GM19455 (cell line): ENCODE measurements at regions not wholly inside any gene's neighbourhood (a gene's known extent, or its start where the extent isn't known, plus 50 kb on each side); places are given as distances from the start of the nearest gene placed in this dataset.

ENCODE experiments used
- ATAC-seq: cut with Tn5 transposase; IDR thresholded peaks from one replicate; pipeline ENCODE4 v1.9.1; 2021; ENCODE audit not compliant: unreplicated experiment

DNA sequence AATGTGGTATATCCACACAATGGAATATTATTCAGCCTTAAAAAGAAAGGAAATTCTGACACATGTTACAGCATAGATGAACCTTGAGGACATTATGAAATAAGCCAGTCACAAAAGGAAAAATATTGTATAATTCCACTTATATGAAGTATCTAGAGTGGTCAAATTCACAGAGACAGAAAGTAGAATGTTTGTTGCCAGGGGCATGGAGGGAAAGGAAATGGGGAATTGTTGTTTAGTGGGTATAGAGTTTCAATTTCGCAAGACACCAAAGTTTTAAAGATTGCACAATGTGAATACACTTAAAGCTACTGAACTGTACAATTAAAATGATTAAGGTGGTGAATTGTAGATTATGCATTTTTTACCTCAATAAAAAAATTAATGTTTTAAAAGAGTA is 92.9 kb downstream of the TXNL1 start:
- no peak for ATAC-seq

DNA sequence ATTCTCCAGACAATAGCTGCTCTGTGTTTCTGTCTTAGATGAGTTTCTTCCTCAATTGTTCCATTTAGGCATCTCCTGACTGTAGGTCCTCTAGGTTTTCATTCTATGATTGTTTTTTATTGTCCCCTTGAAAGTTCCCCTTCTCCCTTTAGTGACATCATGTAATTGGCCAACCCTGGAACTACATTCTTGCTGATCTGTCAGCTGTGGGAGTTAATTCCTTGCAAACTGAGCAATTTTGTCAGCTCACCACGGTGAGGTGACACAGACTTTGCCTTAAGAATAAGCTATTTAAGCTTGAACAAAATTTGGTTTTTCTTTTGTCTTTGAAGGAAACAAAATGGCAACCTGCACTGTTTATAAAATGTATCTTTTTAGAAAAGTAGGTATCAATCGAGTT is 95.9 kb downstream of the TXNL1 start:
- ATAC-seq = no peak

DNA sequence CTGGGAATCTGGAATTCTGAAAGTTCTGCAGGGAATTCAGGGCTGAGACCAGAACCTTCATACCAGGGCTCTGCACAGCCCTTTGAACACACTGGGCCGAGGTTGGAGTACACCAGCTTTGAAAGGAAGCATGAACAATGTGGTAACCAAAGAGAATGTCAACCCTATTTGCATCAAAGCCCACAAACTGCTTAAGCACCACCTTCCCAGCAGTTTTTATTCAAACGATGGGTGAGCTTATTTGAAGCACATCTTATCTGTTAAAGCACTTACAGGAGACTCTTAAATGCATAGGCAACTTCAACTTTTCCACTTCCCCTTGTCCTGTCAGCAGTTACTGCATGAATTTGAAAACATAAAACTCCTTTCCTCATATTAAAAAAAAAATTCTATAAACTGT is 96.6 kb downstream of the TXNL1 start:
- no peak for ATAC-seq

DNA sequence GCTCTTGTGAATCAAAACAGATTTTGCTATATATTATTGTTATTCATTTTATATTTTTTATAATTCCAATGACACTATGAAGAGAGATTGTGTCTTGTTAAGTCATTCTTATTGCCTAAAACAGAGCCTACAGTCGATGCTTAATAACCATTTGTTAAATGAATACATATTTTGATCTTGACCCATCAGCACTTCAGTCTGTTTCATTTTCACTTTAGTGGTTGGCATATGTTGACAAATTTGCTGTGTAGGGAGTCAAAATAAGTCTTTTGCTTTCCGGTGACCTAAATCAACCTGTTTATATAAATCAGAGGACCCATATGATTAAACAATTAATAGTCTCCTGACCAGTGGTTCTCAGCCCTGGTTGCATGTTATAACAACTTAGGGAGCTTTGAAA is 97.1 kb downstream of the TXNL1 start:
- no peak for ATAC-seq

DNA sequence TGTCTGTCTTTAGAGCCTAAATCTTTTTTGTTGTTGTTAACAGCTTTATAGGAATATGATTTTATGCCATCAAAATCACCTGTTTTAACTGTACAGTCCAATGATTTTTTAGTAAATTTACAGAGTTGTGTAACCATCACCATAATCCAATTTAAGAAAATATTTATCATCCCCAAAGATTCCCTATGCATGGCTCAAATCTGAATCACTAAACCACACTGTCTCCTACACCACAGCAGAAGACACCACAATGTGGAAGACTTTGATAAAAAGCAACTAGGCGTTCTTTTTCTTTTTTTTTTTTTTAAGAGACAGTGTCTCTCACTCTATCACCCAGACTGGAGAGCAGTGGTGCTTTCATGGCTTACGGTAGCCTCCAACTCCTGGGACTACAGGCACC is 99.6 kb downstream of the TXNL1 start:
- ATAC-seq = no peak

DNA sequence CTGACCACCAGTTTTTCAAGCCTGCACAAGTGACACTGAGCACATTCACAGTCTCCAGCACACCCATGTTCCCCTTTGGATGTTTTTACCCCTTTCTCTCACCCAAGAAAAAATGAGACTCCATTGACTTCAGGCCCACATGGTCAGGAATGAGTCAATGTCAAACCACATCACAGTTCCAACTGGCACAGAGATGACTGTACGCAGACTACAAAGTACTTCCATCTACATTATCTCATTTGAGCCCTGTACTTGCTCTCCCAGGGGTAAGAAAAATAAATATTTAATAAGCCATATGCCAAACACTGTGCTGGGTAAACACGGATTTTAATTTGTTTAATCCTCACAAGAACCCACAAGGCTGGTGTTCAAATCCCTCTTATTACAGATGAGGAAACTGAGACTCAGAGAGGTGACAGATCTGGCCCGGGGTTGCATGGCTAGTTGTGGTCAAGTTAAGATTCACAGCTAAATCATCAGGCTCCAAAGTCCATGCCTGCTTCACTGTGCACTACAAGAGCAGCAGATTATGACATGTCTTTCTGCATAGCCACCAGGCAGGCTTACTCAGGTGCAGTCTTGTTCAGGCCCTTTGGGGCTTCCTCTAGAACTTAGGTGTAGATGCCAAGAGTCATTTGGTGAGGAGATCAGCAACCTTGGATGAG is 106.1 kb downstream of the TXNL1 start:
- ATAC-seq = peak; percentile 93

DNA sequence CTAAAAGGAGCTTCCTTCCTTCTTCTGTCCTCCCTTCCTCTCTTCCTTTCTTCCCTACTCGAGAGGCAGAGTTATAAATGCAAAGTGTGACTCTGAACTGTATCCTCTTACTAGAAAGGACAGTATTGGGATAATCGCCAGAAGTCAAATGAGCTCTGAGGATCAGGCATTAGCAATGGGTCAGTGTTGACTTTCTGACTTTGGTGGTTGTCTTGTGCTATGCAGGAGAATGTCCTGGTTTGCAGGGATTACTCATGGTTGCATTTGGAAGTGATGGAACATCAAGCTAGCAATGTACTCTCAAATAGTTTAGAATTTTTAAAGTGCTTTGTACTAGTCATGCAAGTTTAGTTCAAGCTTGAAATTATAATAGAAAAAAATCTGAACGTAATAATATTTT is 115.6 kb downstream of the TXNL1 start:
- no peak for ATAC-seq

DNA sequence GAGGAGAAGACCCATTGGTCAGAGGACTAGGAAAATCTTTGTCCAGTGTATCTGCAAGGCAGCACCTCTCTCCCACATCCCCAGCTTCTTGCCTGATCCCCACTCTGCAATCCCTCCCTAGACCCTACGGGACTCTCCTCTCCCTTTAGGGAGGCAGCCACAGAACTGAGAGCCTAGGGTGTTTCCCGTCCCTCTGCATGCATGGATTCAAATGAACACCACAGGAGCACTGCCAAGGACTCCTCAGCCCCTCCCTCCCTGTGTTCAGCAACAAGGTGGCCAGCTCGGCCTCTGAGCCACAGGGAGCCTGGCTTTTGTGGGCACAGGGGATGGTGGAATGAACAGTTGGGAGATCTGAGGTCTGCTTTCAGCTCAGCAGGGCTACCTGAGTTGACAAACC is 117.1 kb downstream of the TXNL1 start:
- no peak for ATAC-seq

DNA sequence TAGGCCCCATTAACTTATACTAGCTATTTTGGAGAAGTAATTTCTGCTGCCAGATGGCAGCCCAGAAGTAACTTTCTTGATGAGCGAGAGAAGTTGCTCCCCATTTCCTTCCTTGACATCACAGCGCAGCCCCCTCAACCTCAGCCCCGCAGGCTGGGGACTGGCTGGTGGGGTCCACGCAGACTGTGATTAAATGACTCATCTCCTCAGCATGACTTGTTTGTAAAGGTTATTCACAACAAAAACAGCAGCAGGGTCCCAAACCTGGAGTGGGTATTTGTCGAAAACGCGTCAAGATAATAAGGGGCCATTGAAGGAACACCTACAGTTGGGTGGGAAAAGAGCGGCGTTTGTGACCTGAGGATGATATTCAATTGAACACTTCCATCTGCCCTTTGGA is 120.6 kb downstream of the TXNL1 start:
- no peak for ATAC-seq

DNA sequence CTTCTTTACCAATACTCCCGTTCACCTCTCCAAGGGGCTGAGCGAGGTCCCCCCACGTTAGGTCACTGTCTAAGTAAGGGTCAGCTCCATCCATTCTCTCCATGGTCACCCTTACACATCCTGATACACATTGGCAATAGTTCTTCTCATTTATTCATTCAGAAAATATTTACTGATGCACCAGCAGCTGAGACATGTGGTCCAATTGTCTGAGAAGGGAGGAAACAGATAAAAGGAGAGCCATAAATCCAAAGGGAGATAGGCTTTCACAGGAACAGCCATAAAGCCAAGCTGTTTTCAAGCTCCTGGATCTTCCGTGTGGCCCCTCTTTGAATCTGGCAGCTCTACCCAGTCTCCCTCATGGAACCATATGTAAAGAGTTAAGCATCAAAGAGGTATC is 121.2 kb downstream of the TXNL1 start:
- ATAC-seq = no peak

DNA sequence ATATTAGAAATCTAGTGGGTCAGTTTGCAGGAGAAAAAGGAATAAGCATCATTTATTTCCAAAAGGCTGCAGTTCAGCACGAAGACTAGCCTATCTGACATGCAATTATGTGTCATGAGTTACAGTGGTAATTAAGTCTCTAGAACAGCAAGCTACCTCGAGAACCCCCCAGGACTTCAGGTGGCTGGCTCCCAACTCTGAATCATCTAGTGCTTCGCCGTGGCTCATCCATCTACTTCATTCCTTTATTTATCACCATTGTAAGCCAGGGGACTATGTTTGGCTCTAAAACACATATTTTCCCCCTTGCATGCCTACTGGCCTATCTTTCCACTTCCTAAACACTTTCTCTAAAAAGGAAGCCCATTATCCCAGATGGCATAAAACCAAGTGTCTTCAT is 121.6 kb downstream of the TXNL1 start:
- no peak for ATAC-seq

DNA sequence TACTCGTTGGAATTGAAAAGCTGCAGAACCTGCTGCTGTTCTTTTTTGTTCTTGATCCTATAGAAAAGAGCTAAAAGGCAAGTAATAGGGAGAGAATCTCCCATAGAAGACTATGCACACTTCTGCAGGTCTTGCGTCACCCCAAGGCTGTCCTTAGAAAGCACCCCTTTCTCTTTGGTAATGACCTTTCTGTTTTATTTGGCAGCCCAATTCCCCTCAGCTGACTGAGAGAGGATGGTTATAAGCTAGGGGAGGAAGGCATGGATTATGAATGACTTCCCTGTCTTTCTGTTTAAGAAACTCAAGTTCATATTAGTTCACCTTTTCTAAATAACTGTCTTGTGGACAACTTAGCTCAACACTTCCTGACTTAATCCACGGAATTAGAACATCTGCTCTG is 122.9 kb downstream of the TXNL1 start:
- ATAC-seq = no peak

DNA sequence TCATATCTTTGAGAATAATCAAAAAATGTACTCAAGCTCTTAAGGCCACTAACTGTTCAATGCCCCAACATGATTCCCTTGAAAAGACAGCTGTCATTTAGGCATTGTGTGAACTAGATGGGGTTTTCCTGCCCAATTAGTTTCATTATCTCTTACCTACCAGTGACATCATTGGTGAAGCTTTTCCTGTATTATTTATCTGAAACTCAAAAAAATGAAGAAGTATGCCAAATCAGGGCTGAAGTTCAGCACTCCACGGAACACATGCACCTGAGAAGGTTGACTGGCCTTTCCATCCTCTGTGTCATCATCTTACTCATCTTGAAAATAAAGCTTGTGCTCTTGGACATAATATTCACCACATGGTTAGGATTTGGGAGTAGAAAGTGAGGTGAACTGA is 126.4 kb downstream of the TXNL1 start:
- ATAC-seq = no peak

DNA sequence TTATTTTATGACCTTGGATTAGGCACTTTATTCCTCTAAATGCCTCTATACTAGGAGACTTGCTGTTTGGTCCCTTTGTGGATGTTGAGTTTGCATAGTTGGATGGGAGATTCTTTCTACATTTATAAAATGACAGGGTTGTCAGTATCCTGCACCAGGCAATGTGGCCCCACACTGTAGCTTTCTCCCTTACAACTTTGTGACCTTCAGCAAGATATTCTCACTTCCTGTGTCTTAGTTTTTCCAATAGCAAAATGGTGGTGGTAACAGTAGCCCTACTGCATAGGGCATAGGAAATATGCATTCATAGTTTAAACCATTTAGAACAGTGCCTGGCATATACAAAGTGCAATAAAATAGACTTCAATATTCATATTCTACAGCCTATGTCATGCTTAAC is 128.3 kb downstream of the TXNL1 start:
- no peak for ATAC-seq

DNA sequence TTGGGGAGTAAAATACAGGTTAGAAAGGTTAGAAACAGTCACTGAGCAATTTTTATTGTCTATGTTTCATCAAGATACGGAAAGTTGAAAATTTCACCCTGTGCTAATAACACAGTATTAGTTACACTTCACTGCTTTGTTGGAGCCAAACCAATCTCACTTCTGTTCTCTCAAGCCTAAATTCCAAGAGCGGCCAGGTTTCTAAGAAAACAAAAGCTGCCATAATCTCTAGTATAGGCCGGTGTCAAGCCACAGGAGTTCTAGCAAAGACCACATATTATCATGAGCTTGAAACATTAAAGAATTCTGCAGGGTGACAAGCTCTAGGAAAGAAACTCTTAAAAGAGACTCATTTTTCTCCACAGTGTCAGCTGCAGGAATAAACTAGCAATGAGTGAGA is 128.7 kb downstream of the TXNL1 start:
- no peak for ATAC-seq

DNA sequence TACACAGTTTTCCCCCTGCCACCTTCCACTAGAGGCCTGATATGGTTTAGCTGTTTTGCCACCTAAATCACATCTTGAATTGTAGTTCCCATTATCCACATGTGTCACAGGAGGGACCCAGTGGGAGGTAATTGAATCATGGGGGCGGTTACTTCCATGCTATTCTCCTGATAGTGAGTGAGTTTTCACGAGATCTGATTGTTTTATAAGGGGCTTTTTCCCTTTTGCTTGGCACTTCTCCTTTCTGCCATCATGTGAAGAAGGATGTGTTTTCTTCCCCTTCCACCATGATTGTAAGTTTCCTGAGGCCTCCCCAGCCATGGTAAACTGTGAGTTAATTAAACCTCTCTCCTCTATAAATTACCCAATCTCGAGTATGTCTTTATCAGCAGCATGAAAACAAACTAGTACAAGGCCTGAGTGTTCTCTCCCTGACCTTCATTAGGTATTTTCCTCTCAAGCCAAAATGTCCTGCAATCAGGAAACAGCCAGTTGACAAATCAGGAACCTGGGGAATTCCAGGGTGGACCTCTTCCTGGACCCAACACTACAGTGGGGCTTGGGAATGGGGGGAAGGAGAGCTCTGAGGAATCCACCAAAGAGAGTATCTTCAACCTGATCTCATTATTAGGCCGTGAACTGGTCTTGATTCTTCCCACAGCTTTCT is 129.9 kb downstream of the TXNL1 start:
- ATAC-seq = no peak

DNA sequence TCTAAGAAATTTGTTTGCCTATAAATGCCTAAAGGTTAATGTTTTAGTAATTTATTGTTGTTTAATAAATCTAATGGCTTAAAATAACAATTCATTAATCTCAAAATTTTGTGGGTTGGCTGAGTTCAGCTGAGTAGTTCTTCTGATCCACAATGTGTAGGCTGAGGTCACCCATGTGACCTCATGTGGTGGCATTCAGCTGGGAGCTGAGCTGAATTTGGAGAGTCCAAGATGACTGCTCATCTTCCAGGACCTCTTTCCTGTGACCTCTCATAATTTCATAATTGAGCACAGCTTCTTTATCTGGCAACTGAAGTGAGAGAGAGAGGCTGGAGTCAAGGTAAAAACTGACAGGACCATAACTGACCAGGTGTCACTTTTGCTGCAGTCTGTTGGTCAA is 132.4 kb downstream of the TXNL1 start:
- ATAC-seq = no peak

DNA sequence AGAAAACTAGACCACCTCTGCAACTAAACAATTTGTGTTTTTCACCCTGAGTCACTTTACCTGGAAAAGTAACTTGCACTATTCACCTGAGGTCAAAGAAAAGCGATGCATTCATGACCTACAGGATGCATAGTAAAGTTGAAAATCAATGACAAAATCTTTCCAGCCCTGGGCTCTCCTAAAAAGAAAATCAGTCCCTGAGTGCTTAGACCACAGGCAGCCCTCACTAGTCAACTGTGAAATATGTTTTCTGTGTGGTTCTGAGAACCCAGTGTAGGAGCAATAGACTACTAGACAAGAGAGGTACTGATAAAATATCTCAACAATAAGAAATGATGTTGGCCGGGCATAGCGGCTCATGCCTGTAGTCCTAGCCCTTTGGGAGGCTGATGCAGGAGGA is 133.1 kb downstream of the TXNL1 start:
- ATAC-seq = no peak

DNA sequence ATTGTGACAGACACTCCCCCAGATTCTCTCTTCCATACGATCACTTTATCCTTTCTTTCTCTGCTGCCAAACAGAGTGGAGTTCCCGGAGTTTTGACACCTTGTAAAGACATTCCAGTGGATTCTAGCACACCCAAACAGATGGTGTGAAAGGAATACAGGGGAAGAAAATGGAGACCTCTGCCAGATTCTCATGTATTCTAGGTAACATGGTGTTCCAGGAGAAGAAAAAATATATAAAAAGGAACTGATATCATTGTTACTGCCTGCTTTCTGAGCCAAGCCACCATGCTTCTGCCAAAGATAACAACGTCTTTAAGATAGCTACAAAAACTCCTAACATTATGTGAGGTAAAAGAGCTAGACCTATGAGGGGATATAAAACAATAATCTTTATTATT is 136.5 kb downstream of the TXNL1 start:
- no peak for ATAC-seq

DNA sequence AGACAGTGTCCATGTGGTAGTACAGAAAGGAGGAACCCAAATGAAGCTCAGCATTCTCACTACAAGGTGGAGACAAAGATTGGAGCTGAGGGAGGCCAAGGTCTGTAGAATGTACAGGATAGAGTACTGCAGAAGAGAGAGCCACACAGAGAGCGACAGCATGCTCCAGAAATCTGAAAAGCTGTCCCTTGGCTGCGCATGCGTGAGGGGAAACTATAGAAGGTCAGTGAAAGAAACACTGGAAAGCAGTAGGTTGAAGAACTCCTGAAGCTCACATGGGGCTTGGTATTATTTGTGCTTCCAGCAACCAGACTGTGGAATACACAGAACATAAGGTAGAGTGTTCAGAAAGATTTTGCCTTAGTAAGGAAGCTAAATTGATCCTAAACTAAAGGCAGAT is 142.5 kb downstream of the TXNL1 start:
- no peak for ATAC-seq

DNA sequence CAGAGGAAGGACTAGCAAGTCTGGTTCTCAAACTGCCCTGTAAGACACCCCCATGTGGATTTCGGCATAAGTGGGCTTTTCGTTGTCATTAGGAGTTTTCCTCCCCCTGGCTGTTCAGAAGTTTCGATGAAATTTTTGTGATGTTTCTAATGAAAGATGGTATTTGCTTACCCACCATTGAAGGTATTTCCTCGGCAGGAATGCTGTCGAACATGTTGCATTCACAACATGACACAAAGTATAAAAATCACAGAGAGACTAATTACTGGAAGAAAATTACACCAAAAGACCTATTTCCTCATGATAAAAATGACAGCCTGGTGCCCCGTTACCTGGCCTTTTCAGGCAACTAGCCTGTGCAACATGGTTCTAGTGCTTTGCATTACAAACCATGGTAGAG is 144.9 kb downstream of the TXNL1 start:
- ATAC-seq = no peak

DNA sequence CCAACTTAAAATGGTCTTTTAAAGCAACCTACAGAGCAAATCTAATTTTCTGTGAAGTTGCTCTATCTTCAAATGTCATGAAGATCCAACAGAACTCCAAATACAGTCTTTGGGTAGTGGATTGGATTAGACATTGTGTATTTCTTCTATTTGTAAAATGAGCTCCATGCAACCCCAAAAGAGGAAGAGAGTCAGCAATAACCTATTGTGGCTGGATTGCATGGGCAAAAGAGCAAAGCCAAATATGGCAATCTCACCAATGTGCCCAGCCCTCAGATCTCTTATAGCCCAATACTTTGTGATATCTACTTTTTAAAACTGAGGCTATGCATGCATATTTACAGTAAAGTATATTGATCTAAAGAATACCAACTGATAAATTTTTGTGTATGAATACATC is 146.3 kb downstream of the TXNL1 start:
- no peak for ATAC-seq

DNA sequence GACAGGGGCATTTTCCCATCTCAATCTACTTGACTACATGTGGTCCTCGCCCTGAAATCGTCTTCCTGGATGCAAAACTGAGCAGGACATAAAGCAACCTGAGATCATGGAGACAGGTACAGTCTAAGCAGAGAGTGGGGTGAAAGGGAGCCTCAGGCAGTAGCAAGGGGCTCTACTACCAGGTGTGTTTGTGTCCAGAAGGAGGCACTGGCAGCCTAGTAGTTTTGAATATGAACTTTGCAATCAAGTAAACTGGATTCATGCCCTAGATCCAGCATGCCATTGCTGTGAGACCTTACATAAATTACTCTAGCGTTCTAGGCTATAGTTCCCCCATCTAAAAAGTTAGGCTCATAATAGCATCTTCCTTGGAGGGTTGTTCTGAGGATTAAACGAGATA is 147.4 kb downstream of the TXNL1 start:
- ATAC-seq = no peak
